NOMO-1 (cell line): ENCODE measurements at regions not wholly inside any gene's neighbourhood (a gene's known extent, or its start where the extent isn't known, plus 50 kb on each side); places are given as distances from the start of the nearest gene placed in this dataset.
A peak's percentile ranks its signal among the peaks of the same experiment; 100 is the strongest.

ENCODE experiments used
- DNase-seq, 2 experiments: peaks; one replicate each; lab custom pipeline; 2025; ENCODE audit not compliant: unreplicated experiment in 2 of 2; lab: John Stamatoyannopoulos, UW

DNA sequence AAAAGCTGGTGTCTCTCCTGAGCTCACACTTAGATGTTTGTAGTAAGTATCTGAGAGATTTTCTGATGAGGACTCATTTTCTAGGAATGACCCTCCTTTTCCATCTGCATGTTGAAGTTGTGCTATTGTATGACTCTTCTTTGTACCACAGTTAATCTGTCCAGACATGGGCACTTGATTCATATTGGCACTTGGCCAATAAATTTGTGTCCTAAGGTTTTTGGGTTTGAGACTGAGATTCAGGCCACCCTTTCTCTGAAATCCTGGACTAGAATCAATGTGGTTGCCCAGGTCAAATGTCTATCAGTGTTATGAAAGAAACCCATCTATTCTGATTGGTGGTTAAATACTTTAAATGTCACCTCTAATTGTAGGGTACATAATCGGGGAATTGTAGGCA, 869.0 kb downstream of the SH3BGRL start:
- no peak for DNase-seq

- no peak for DNase-seq
Observed at GRCh38 chrX:82081027-82081426, 879.1 kb downstream of the SH3BGRL start.

DNA sequence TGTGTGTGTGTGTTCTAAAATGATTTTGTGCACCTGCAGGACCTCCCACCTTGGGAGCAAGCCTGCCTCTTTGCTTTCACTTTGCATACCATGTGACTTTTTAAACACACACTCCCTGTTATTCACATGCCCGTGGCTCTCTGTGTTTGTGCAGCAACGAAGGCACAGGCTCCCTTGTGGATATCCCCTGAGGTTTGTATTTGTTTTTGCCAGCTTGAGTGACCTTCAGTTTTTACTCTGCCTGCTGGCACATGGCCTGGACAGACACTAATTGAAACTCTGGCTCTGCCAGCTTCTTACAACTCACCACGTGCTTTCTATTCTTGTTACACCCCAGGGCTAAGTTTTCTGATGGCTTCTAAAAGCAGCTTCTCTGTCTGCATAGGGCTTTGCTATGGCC, 885.8 kb downstream of the SH3BGRL start:
- no peak for DNase-seq

DNA sequence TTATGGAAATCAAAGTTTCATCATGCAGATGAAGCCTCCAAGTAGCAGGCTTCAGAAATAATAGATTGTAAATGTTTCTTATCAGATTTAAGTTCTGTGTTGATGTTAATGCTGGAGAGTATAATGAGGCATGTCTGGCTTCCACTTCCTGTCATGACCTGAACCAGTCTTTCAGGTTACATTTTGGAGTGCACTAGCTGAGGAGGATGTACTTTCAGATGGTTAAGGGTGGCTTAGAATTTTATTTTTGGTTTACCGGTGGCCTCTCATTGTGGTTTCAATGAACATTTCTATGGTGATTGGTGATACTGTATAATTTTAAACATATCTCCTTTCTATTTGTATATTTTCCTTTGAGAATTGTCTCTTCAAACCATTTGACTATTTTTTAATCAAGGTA, 890.4 kb downstream of the SH3BGRL start:
- DNase-seq, result no peak

GRCh38 chrX:82125103-82125502, 923.2 kb downstream of the SH3BGRL start:
- no peak for DNase-seq

- no peak for DNase-seq
Observed at GRCh38 chrX:82127228-82128123, 925.6 kb downstream of the SH3BGRL start.

GRCh38 chrX:82134378-82134777, 932.5 kb downstream of the SH3BGRL start:
- no peak for DNase-seq

GRCh38 chrX:82141942-82142341, 940.0 kb downstream of the SH3BGRL start:
- no peak for DNase-seq

DNA sequence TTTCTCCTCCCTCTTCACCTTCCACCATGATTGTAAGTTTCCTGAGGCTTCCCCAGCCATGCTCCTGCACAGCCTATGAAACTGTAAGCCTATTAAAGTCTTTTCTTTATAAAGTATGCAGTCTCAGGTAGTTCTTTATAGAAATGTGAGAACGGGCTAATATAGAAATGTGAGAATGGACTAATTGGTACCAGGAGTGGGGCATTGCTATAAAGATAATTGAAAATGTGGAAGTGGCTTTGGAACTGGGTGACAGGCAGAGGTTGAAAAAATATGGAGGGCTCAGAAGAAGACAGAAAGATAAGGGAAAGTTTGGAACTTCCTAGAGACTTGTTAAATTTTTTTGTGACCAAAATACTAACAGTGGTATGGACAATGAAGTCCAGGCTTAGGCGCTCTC, 959.3 kb downstream of the SH3BGRL start:
- DNase-seq, result no peak

DNA sequence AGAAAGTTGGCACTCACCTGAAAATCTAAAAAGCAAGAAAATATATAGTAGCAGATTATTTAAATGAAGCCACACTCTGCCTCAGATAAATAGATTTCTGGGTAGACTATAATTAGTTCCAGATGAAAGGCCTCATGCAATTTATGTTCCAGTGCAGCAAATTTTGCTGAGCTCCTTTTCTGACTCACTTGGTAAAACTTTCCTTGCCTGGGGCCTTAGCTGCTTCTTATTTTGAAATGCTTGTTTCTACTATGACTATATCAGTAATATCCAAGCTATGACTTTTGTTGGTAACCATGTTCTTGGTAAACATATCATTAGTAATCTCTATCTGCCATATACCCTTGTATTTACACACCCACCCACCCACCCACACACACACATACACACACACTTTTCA, 961.8 kb downstream of the SH3BGRL start:
- no peak for DNase-seq

- DNase-seq, result no peak
Observed at GRCh38 chrX:82196866-82197265, 995.0 kb downstream of the SH3BGRL start.

DNA sequence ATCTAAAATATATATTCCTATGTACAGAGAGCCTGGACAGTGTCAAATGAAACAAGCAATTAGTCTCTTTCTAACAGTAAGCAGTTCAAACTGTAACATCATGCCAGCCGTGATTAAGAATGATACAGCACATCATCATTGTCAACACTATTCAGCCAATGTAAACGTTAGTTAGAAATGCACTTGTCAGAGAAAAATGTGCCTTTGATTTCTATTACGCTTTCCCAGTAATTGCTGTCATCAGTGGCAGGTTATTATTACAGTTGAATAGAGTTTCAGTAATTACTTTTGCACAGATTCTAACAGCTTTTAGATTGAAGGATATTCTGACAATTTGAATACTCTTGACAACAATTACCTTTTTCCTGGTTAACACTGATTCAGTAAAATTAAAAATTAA, 1007.1 kb downstream of the SH3BGRL start:
- no peak for DNase-seq

DNA sequence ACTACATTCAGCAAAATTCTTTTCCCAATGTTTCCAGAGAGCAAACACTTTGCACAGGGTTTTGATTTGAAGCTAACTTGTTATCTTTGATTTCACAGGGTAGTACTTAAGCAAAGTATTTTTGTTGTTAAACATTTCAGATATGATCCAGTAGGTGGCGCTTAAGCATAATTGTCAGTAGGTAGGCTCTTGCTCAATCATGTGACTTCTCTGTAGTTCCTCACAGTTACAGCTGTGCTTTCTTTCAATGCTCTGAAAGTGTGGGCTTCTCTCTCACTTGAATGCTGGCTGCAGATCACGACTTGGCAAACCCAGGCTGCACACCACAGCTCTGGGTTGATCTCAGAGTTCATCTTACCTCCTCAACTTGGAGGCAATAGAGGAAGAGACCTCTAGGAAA, 1016.5 kb downstream of the SH3BGRL start:
- DNase-seq, result peak; percentile 0 to 76

GRCh38 chrX:82219129-82219528, 1017.2 kb downstream of the SH3BGRL start:
- no peak for DNase-seq

DNA sequence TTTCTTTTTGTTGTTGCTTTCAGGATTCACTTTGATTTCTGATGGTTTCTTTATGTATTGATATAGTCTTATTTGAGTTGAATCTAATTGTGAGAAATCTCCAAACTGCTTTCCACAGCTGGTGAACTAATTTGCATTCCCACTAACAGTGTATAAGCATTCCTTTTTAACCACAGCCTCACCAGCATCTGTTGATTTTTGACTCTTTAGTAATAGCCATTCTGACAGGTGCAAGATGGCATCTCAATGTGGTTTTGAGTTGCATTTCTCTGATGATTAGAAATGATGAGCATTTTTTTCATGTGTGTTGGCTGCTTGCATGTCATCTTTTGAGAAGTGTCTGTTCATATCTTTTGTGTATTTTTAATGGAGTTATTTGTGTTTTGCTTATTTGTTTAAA, 1023.1 kb downstream of the SH3BGRL start:
- DNase-seq, result no peak

- DNase-seq, result no peak
Observed at GRCh38 chrX:82230013-82230412, 1028.1 kb downstream of the SH3BGRL start.

DNA sequence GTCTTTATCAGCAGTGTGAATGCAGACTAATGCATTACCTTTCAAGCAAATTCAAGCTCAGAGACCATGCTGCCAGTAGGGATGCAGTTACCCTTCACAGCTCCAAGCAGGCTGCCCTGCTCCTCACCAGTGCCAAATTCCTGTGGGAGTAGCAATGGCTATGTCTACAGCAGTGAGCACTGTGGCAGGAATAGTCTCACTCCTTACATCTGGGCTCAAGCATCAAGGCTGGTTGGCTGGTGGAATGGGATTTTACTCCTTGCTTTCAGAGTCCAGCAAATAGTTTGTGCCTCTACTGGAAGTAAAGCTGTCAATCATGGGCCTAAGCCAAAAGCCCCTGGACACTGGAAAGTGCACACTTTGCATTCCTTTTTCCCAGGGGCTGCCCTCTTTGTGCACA, 1030.8 kb downstream of the SH3BGRL start:
- DNase-seq, result no peak

- DNase-seq, result no peak
Observed at GRCh38 chrX:82237328-82237727, 1035.4 kb downstream of the SH3BGRL start.
